Fibroblast of lung (primary cell): ENCODE measurements at regions not wholly inside any gene's neighbourhood (a gene's known extent, or its start where the extent isn't known, plus 50 kb on each side); places are given as distances from the start of the nearest gene placed in this dataset.

Experiments used
- DNase-seq, 2 donors: peaks; one replicate each; pipeline versions ENCODE4 v3.0.0 to v3.0.0-alpha.2; 2010; ENCODE audit warnings: low read depth in 2 of 2
- H2AFZ ChIP-seq: 2 replicates; pipeline ENCODE4 v1.5.1; 2012; ENCODE audit warnings: low read length, control low read depth, inconsistent platforms
- H3K27ac ChIP-seq: 2 replicates; pipeline ENCODE4 v1.5.1; 2011; ENCODE audit warnings: low read length, control low read depth; ENCODE audit not compliant: insufficient read depth
- H3K27me3 ChIP-seq: 2 replicates; pipeline ENCODE4 v1.5.1; 2011; ENCODE audit warnings: mild to moderate bottlenecking, low read length; ENCODE audit not compliant: control insufficient read depth, insufficient read depth
- H3K36me3 ChIP-seq: 2 replicates; pipeline ENCODE4 v1.5.1; 2011; ENCODE audit warnings: low read length; ENCODE audit not compliant: control insufficient read depth, insufficient read depth
- H3K4me1 ChIP-seq: 2 replicates; pipeline ENCODE4 v1.5.1; 2011; ENCODE audit warnings: low read length; ENCODE audit not compliant: control insufficient read depth, insufficient read depth; ENCODE audit errors: extremely low read depth
- H3K4me2 ChIP-seq: 2 replicates; pipeline ENCODE4 v1.5.1; 2011; ENCODE audit warnings: low read length, control low read depth; ENCODE audit not compliant: insufficient read depth; ENCODE audit errors: extremely low read depth
- H3K4me3 ChIP-seq, 4 experiments: fragments of 200-600 bp in 1 of 4; sonication (generic) in 1 of 4; replicated peaks in 1 of 4; 2 replicates each; pipeline ENCODE4 v1.5.1; 2011 to 2016; ENCODE audit warnings: low read length in 4 of 4, low read depth in 3 of 4, mild to moderate bottlenecking in 3 of 4, control low read depth in 2 of 4, inconsistent platforms in 1 of 4, mixed read lengths in 1 of 4; ENCODE audit not compliant: insufficient read depth in 1 of 4; ENCODE audit errors: control extremely low read depth in 1 of 4
- H3K79me2 ChIP-seq: 2 replicates; pipeline ENCODE4 v1.5.1; 2012; ENCODE audit warnings: mild to moderate bottlenecking, low read length, inconsistent platforms; ENCODE audit not compliant: control insufficient read depth, insufficient read depth
- H3K9ac ChIP-seq: 2 replicates; pipeline ENCODE4 v1.5.1; 2011; ENCODE audit warnings: mild to moderate bottlenecking, low read length, control low read depth; ENCODE audit not compliant: insufficient read depth
- H3K9me3 ChIP-seq: 2 replicates; pipeline ENCODE4 v1.5.1; 2012; ENCODE audit warnings: low read depth, low read length; ENCODE audit not compliant: control insufficient read depth, insufficient read depth
- H4K20me1 ChIP-seq: 2 replicates; pipeline ENCODE4 v1.5.1; 2011; ENCODE audit warnings: low read length; ENCODE audit not compliant: control insufficient read depth, insufficient read depth; ENCODE audit errors: extremely low read depth
- CTCF ChIP-seq, 2 donors: IDR thresholded peaks in 1 of 2; conservative IDR thresholded peaks in 1 of 2; 1 replicate in 1 of 2; 2 replicates in 1 of 2; pipeline ENCODE4 v1.5.1; 2011 to 2012; ENCODE audit warnings: low read length in 2 of 2, control low read depth in 1 of 2, inconsistent platforms in 1 of 2, low read depth in 1 of 2, mild to moderate bottlenecking in 1 of 2
- EZH2 ChIP-seq: IDR thresholded peaks from 2 replicates; pipeline ENCODE4 v1.5.1; 2012; ENCODE audit warnings: low read length, control low read depth, mild to moderate bottlenecking; ENCODE audit errors: missing control alignments

GRCh38 chr3:74897006-74897405, 282.5 kb upstream of the CNTN3 start:
- Histone ChIP-seq H3K9me3 (no peaks in the 10 kb centered on the region), H3K4me3 (no peak overlapping the region), H3K27me3 (no peaks in the 10 kb centered on the region), H3K9ac (no peak overlapping the region), H4K20me1 (no peaks in the 10 kb centered on the region), H2AFZ (no peak overlapping the region), H3K36me3 (no peaks in the 10 kb centered on the region), H3K27ac (no peak overlapping the region), H3K4me1 (no peaks in the 10 kb centered on the region), H3K4me2 (no peak overlapping the region), H3K79me2 (no peaks in the 10 kb centered on the region)
- peak in 1 of 2 donors; percentile 4 for DNase-seq
- no peak for TF ChIP-seq EZH2
- peak; percentile 35 to 38 for TF ChIP-seq CTCF (conservative IDR thresholded peaks at IDR 0.05 in 1 of 2, IDR thresholded peaks at IDR 0.05 in 1 of 2; ENCODE audit: low read depth in 1 of 2, low read length in 2 of 2)

- Histone ChIP-seq H3K27ac (no peak overlapping the region), H3K27me3 (no peaks in the 10 kb centered on the region), H3K9ac (no peak overlapping the region), H3K4me2 (no peak overlapping the region), H3K79me2 (no peaks in the 10 kb centered on the region), H4K20me1 (no peaks in the 10 kb centered on the region), H3K9me3 (no peaks in the 10 kb centered on the region), H3K4me1 (no peaks in the 10 kb centered on the region), H3K36me3 (no peaks in the 10 kb centered on the region), H3K4me3 (no peak overlapping the region), H2AFZ (no peak overlapping the region)
- DNase-seq: no peak
- TF ChIP-seq EZH2 (no peak), CTCF (conservative IDR thresholded peaks at IDR 0.05 in 1 of 2, IDR thresholded peaks at IDR 0.05 in 1 of 2; ENCODE audit: low read depth in 1 of 2, low read length in 2 of 2) (no peak)
Measured at GRCh38 chr3:74891312-74891711, 276.9 kb upstream of the CNTN3 start.

- H3K9me3 ChIP-seq: no peaks in the 10 kb centered on the region
- H3K27ac ChIP-seq: no peak overlapping the region
- no peaks in the 10 kb centered on the region for H3K36me3 ChIP-seq
- H3K4me3 ChIP-seq: no peak overlapping the region
- DNase-seq: peak in 1 of 2 donors; percentile 8
- no peak overlapping the region for H3K4me2 ChIP-seq
- no peaks in the 10 kb centered on the region for H3K27me3 ChIP-seq
- H3K9ac ChIP-seq: no peak overlapping the region
- no peak for TF ChIP-seq EZH2
- TF ChIP-seq CTCF (conservative IDR thresholded peaks at IDR 0.05 in 1 of 2, IDR thresholded peaks at IDR 0.05 in 1 of 2; ENCODE audit: low read depth in 1 of 2, low read length in 2 of 2): peak; percentile 38 to 51
- no peaks in the 10 kb centered on the region for H3K4me1 ChIP-seq
- H2AFZ ChIP-seq: no peak overlapping the region
- H4K20me1 ChIP-seq: no peaks in the 10 kb centered on the region
- no peaks in the 10 kb centered on the region for H3K79me2 ChIP-seq
Measured at GRCh38 chr3:74883690-74884089, 269.2 kb upstream of the CNTN3 start.
